ENCODE measurements at regions not wholly inside any gene's neighbourhood (a gene's known extent, or its start where the extent isn't known, plus 50 kb on each side); places are given as distances from the start of the nearest gene placed in this dataset.

DNA sequence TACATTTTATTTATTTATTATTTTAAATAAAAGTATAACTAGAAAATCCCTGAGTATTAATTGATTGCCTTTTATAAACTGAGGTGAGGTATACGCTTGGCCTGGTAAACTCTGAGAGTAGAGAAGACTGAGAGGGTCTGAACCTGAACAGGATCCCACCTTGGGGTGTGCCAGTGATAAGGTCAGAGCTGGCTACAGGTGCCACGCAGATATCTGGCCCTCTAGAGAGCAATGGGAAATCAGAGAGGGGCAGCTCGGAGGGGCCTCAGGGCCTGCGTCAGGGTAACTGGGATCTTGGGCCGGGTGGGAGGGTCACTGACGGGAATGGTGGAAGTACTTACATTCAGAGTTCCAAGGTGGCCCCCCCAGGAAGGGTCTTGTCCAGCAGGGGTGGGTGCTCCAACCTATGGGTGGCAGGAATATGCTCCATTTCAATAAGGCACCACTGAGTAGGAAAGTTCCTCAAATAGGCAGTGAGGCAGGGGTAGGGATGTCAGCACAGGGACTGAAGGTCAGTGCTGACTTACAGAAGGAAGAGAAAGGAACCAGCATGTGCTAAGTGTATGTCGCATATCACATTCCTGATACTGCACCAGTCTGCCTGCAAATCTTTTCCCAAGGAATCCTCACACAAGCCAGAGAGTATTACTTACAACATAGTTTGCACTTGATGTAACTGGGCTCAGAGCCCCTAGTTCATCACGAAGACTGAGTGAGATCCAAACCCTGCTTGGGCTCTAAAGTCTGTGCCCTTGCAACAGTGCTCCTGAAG is 706.0 kb upstream of the RAB6C start:
- H4K20me1 ChIP-seq (ENCODE audit: insufficient read depth, low read length): no peaks in the 10 kb centered on the region
- H3K27me3 ChIP-seq (replicated peaks; ENCODE audit: insufficient read depth, low read length): no peaks in the 10 kb centered on the region
- no peaks in the 10 kb centered on the region for H3K36me3 ChIP-seq (replicated peaks; ENCODE audit: insufficient read depth, low read length)
- no peak overlapping the region for H3K27ac ChIP-seq (ENCODE audit: low read length)
- no peaks in the 10 kb centered on the region for H3K4me1 ChIP-seq (ENCODE audit: low read length)
- H3K4me2 ChIP-seq (ENCODE audit: low read depth, low read length): no peak overlapping the region
- TF ChIP-seq, protein P1, sequence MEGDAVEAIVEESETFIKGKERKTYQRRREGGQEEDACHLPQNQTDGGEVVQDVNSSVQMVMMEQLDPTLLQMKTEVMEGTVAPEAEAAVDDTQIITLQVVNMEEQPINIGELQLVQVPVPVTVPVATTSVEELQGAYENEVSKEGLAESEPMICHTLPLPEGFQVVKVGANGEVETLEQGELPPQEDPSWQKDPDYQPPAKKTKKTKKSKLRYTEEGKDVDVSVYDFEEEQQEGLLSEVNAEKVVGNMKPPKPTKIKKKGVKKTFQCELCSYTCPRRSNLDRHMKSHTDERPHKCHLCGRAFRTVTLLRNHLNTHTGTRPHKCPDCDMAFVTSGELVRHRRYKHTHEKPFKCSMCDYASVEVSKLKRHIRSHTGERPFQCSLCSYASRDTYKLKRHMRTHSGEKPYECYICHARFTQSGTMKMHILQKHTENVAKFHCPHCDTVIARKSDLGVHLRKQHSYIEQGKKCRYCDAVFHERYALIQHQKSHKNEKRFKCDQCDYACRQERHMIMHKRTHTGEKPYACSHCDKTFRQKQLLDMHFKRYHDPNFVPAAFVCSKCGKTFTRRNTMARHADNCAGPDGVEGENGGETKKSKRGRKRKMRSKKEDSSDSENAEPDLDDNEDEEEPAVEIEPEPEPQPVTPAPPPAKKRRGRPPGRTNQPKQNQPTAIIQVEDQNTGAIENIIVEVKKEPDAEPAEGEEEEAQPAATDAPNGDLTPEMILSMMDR (IDR thresholded peaks at IDR 0.05; ENCODE audit: low read length): no peak
- TF ChIP-seq EZH2phosphoT487 (IDR thresholded peaks at IDR 0.05; ENCODE audit: low read length): no peak
- no peak for TF ChIP-seq EZH2 (optimal IDR thresholded peaks at IDR 0.05; ENCODE audit: low read depth, low read length)
- H2AFZ ChIP-seq (ENCODE audit: low read length): no peak overlapping the region
- DNase-seq: no peak
- H3K9me3 ChIP-seq (replicated peaks; ENCODE audit: insufficient read depth, low read length): no peaks in the 10 kb centered on the region
- no peak overlapping the region for H3K9ac ChIP-seq (ENCODE audit: low read length)
- no peaks in the 10 kb centered on the region for H3F3A ChIP-seq (ENCODE audit: insufficient read depth, low read length)
- no peaks in the 10 kb centered on the region for H3K9me2 ChIP-seq (replicated peaks; ENCODE audit: insufficient read depth, low read length)
- no peaks in the 10 kb centered on the region for H3K79me2 ChIP-seq (ENCODE audit: low read length)
- no peak overlapping the region for H3K4me3 ChIP-seq (ENCODE audit: low read length)

DNA sequence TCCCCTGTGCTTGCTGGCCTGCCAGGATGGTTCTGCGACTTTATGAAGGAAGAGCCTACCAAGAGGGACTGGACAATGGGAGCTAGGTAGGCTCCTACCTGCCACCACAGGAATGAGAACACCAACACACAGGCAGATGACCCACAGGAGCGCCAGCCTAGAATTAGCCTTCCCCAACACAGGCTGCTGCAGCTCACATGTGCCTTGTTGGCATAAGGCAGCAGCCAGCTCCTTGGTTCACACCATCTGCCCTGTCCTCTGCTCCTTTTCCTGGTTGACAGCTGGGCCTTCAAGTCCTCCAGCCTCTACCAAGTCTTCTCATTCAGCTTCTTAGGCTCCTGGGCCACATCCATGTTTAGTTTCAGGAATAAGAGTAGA is 705.4 kb upstream of the RAB6C start:
- Histone ChIP-seq H4K20me1 (ENCODE audit: insufficient read depth, low read length) (no peaks in the 10 kb centered on the region), H3K4me2 (ENCODE audit: low read depth, low read length) (no peak overlapping the region), H2AFZ (ENCODE audit: low read length) (no peak overlapping the region), H3K4me1 (ENCODE audit: low read length) (no peaks in the 10 kb centered on the region), H3K9me2 (replicated peaks; ENCODE audit: insufficient read depth, low read length) (no peaks in the 10 kb centered on the region), H3K79me2 (ENCODE audit: low read length) (no peaks in the 10 kb centered on the region), H3F3A (ENCODE audit: insufficient read depth, low read length) (no peaks in the 10 kb centered on the region), H3K4me3 (ENCODE audit: low read length) (no peak overlapping the region), H3K27ac (ENCODE audit: low read length) (no peak overlapping the region), H3K9me3 (replicated peaks; ENCODE audit: insufficient read depth, low read length) (no peaks in the 10 kb centered on the region), H3K36me3 (replicated peaks; ENCODE audit: insufficient read depth, low read length) (no peaks in the 10 kb centered on the region), H3K9ac (ENCODE audit: low read length) (no peak overlapping the region), H3K27me3 (replicated peaks; ENCODE audit: insufficient read depth, low read length) (no peaks in the 10 kb centered on the region)
- TF ChIP-seq, protein P1 (IDR thresholded peaks at IDR 0.05; ENCODE audit: low read length): no peak
- no peak for TF ChIP-seq EZH2phosphoT487 (IDR thresholded peaks at IDR 0.05; ENCODE audit: low read length)
- no peak for TF ChIP-seq EZH2 (optimal IDR thresholded peaks at IDR 0.05; ENCODE audit: low read depth, low read length)
- DNase-seq: no peak

DNA sequence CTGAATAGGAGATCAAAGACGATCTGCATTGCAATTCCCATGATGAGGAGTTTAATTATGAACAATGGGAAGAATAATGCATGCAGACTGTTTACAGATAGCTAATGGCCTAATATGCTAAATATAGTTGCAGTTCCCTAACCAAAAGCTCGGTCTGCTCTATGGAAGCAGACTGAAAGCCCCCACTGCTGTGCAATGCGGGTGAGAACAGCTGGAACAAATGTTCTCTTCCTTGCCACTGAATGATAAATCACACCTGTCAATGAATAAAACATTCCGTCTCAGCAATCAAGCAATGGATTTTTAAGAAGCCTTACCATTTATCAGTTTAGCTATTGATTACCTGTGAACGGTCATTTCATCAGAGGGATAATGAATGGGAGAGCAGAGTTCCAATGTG is 704.5 kb upstream of the RAB6C start:
- TF ChIP-seq, protein P1 (IDR thresholded peaks at IDR 0.05; ENCODE audit: low read length): no peak
- no peak for TF ChIP-seq EZH2 (optimal IDR thresholded peaks at IDR 0.05; ENCODE audit: low read depth, low read length)
- no peak for TF ChIP-seq EZH2phosphoT487 (IDR thresholded peaks at IDR 0.05; ENCODE audit: low read length)
- Histone ChIP-seq H3K9ac (ENCODE audit: low read length) (no peak overlapping the region), H3K4me2 (ENCODE audit: low read depth, low read length) (no peak overlapping the region), H3K9me3 (replicated peaks; ENCODE audit: insufficient read depth, low read length) (no peaks in the 10 kb centered on the region), H3K9me2 (replicated peaks; ENCODE audit: insufficient read depth, low read length) (no peaks in the 10 kb centered on the region), H3K27me3 (replicated peaks; ENCODE audit: insufficient read depth, low read length) (no peaks in the 10 kb centered on the region), H3F3A (ENCODE audit: insufficient read depth, low read length) (no peaks in the 10 kb centered on the region), H4K20me1 (ENCODE audit: insufficient read depth, low read length) (no peaks in the 10 kb centered on the region), H3K4me1 (ENCODE audit: low read length) (no peaks in the 10 kb centered on the region), H3K36me3 (replicated peaks; ENCODE audit: insufficient read depth, low read length) (no peaks in the 10 kb centered on the region), H3K79me2 (ENCODE audit: low read length) (no peaks in the 10 kb centered on the region), H3K27ac (ENCODE audit: low read length) (no peak overlapping the region), H2AFZ (ENCODE audit: low read length) (no peak overlapping the region), H3K4me3 (ENCODE audit: low read length) (no peak overlapping the region)
- no peak for DNase-seq
